ENCODE measurements at regions not wholly inside any gene's neighbourhood (a gene's known extent, or its start where the extent isn't known, plus 50 kb on each side); places are given as distances from the start of the nearest gene placed in this dataset.

- Histone ChIP-seq H3K79me1 (ENCODE audit: low read depth, low read length) (no peaks in the 10 kb centered on the region), H2BK5ac (ENCODE audit: low read depth, low read length) (no peak overlapping the region), H4K20me1 (replicated peaks in 1 of 2; ENCODE audit: control insufficient read depth in 1 of 2, insufficient read depth in 2 of 2, low read length in 2 of 2) (no peaks in the 10 kb centered on the region), H3K27ac (ENCODE audit: low read depth, low read length) (no peak overlapping the region), H2AK5ac (ENCODE audit: low read depth, low read length) (no peak overlapping the region), H3K4ac (replicated peaks; ENCODE audit: insufficient read length, low read depth, low read length) (no peak overlapping the region), H3K4me1 (replicated peaks in 1 of 4; ENCODE audit: control insufficient read depth in 3 of 4, insufficient read depth in 4 of 4, low read length in 3 of 4) (peaks cover 0 to 3% (median 0%) of the 10 kb centered on the region in 4 experiments; a peak in 2 of 7 replicates), H3K23me2 (ENCODE audit: low read depth, low read length) (no peaks in the 10 kb centered on the region), H2BK12ac (ENCODE audit: low read depth, low read length) (no peak overlapping the region), H2AFZ (ENCODE audit: low read length) (no peak overlapping the region), H3K9ac (replicated peaks in 1 of 4; ENCODE audit: extremely low read depth in 1 of 4, low read depth in 3 of 4, low read length in 3 of 4) (no peak overlapping the region), H2BK120ac (replicated peaks; ENCODE audit: low read depth, low read length) (no peak overlapping the region), H3K36me3 (ENCODE audit: control insufficient read depth in 2 of 4, insufficient read depth in 4 of 4, low read length in 3 of 4) (no peaks in the 10 kb centered on the region), H3K23ac (ENCODE audit: insufficient read length) (no peak overlapping the region), H4K91ac (replicated peaks; ENCODE audit: insufficient read length, low read length) (no peak overlapping the region), H3K18ac (ENCODE audit: extremely low read depth, low read length) (no peak overlapping the region), H4K5ac (ENCODE audit: insufficient read length, low read depth, low read length) (no peak overlapping the region), H4K8ac (ENCODE audit: extremely low read depth, insufficient read depth, low read length) (no peak overlapping the region), H3K14ac (ENCODE audit: insufficient read length) (no peak overlapping the region), H3K9me3 (ENCODE audit: insufficient read depth in 2 of 2, low read depth in 1 of 2, low read length in 1 of 2) (no peaks in the 10 kb centered on the region), H3K4me2 (ENCODE audit: insufficient read depth in 1 of 2, low read depth in 2 of 2, low read length in 2 of 2) (no peak overlapping the region), H3K27me3 (replicated peaks in 1 of 4; ENCODE audit: control insufficient read depth in 3 of 4, extremely low read depth in 1 of 4, insufficient read depth in 3 of 4, low read length in 3 of 4) (no peaks in the 10 kb centered on the region), H2BK20ac (ENCODE audit: low read length) (no peak overlapping the region), H2BK15ac (ENCODE audit: low read length) (no peak overlapping the region), H3K4me3 (ENCODE audit: extremely low read depth in 1 of 4, insufficient read depth in 2 of 4, low read depth in 3 of 4, low read length in 4 of 4) (no peak overlapping the region), H3K79me2 (ENCODE audit: control insufficient read depth in 1 of 2, insufficient read depth in 2 of 2, low read length in 2 of 2) (no peaks in the 10 kb centered on the region), H3K56ac (replicated peaks; ENCODE audit: insufficient read length, low read depth, low read length) (no peak overlapping the region)
- CTCF ChIA-PET (ENCODE audit: partially characterized antibody) = interaction anchor here (0.6 to 1.0 kb wide), 5 partner anchors 42 to 435 kb away, joined by 3 to 4 read pairs (median 3); no protein-coding TSS in a partner anchor
- no peak for DNase-seq (ENCODE audit: low read depth in 1 of 2, low spot score in 2 of 2)
- 92% methylated on average over 5 of the region's 5 CpGs; no CpG with 5 or more reads in 1 of the 2 experiments for WGBS, 2 experiments (ENCODE audit: extremely low coverage in 1 of 2, insufficient coverage in 1 of 2, insufficient read length in 1 of 2, insufficient replicate concordance in 2 of 2, low coverage in 1 of 2, low lambda C conversion rate in 2 of 2, missing lambda C conversion rate in 1 of 2)
- no peak for FAIRE-seq
- POLR2A ChIA-PET (ENCODE audit: partially characterized antibody) = no interaction called here
- no peak for TF ChIP-seq EP300 (IDR thresholded peaks at IDR 0.05; ENCODE audit: borderline replicate concordance in 1 of 2, low read depth in 2 of 2, low read length in 2 of 2)
Observed at GRCh38 chr7:47685712-47686376, 103.9 kb upstream of the TNS3 start.
